C4-2B (cell line): ENCODE measurements at regions not wholly inside any gene's neighbourhood (a gene's known extent, or its start where the extent isn't known, plus 50 kb on each side); places are given as distances from the start of the nearest gene placed in this dataset.

Source experiments
- H3K27ac ChIP-seq: fragments of 450-650 bp; 2 replicates; pipeline ENCODE4 v1.5.1; 2017
- ZFX ChIP-seq: fragments of 450-650 bp; IDR thresholded peaks from 2 replicates; pipeline ENCODE4 v1.6.1; 2017
- TF ChIP-seq, protein P1 (sequence below): fragments of 450-650 bp; conservative IDR thresholded peaks from 2 replicates; pipeline ENCODE4 v1.5.1; 2017; ENCODE audit warnings: mild to moderate bottlenecking

GRCh38 chr1:62962014-62962812 is 178.3 kb downstream of the ATG4C start:
- no peak for TF ChIP-seq ZFX
- TF ChIP-seq, protein P1, sequence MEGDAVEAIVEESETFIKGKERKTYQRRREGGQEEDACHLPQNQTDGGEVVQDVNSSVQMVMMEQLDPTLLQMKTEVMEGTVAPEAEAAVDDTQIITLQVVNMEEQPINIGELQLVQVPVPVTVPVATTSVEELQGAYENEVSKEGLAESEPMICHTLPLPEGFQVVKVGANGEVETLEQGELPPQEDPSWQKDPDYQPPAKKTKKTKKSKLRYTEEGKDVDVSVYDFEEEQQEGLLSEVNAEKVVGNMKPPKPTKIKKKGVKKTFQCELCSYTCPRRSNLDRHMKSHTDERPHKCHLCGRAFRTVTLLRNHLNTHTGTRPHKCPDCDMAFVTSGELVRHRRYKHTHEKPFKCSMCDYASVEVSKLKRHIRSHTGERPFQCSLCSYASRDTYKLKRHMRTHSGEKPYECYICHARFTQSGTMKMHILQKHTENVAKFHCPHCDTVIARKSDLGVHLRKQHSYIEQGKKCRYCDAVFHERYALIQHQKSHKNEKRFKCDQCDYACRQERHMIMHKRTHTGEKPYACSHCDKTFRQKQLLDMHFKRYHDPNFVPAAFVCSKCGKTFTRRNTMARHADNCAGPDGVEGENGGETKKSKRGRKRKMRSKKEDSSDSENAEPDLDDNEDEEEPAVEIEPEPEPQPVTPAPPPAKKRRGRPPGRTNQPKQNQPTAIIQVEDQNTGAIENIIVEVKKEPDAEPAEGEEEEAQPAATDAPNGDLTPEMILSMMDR = no peak
- no peak overlapping the region for H3K27ac ChIP-seq

DNA sequence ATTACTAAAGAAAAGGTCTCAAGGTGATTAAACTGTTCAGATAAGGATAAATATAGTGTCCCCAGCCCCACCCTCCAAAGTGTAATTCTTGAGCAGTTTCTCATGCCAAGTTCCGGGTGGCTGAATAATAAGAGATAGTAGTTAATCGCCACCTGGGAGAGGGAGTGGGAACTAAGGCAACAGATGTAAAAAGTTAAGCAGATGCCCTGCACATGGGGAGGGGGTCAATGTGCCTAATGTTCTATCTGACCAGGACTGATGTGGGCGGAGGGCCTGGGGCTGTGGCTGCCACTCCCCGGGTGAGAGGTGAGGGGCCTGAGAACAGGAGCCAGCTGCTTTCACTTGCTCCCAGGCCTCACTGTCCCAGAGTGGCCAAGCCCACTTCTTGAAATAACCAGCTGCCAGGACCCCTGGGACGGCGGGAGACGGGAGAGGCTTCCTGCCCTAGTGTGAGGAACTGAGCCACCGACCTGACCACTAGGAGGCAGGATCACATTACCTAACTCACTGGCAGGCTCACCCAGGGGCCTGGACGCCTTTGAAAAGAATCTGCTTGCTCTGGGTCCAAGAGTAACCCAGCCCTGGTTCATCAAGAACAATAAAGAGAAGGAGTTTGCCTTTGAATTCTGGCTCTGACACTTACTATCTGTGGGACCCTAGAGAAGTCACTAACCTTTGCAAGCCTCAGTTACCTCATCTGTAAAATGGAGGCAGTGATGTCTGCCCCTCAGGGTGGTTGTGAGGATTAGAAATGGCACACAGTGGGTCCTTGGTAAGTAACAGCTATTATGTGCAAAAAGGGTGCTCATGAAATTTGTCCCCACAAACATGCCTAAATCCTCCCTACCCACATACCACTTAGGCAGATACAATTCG is 179.2 kb downstream of the ATG4C start:
- H3K27ac ChIP-seq = no peak overlapping the region
- no peak for TF ChIP-seq ZFX
- TF ChIP-seq, protein P1 = peak; percentile 85

DNA sequence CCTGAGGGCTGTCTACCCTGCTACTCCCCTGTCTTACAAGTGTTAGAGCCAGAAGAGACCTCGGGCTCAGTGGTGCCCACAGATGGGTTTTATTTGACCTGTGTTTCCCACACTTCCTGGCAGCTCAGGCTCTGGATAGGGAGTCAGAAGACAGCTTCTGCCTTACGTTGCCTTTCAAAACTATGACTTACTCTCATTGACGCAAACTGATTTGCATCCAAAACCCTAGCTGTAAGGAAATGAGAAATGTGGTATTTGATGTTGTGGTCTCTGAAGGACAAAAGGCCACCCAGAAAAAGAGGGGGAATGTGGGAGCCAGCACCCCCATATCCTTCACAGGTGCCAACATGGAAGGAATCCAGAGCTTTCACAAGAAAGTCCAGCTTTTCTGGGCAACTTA is 180.2 kb downstream of the ATG4C start:
- TF ChIP-seq ZFX = no peak
- TF ChIP-seq, protein P1 = no peak
- no peak overlapping the region for H3K27ac ChIP-seq

DNA sequence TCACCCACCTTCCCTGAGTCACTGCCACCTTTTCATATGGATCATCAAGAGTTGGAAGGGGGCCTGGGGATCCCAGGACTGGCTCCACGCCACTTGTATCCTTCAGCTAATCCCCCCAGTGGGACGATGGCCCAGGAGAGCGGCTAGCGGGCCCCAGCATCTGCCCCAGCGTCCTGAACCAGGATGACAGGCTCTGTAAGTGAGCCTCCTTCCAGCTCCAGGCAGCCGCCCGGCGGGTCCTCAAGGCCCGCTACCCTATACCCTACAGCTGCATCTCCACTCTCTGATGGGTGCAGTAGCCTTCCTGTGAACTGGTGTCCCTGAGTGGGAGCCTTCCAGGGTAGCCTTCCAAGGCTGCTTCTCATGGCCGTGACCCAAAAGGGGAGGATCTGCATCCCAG is 183.1 kb downstream of the ATG4C start:
- TF ChIP-seq, protein P1 = no peak
- TF ChIP-seq ZFX = no peak
- H3K27ac ChIP-seq = no peak overlapping the region

GRCh38 chr1:62977366-62977765 is 193.4 kb downstream of the ATG4C start:
- no peak for TF ChIP-seq ZFX
- TF ChIP-seq, protein P1 = no peak
- H3K27ac ChIP-seq = no peak overlapping the region

GRCh38 chr1:62978741-62979140 is 194.8 kb downstream of the ATG4C start:
- H3K27ac ChIP-seq = no peak overlapping the region
- TF ChIP-seq ZFX = no peak

DNA sequence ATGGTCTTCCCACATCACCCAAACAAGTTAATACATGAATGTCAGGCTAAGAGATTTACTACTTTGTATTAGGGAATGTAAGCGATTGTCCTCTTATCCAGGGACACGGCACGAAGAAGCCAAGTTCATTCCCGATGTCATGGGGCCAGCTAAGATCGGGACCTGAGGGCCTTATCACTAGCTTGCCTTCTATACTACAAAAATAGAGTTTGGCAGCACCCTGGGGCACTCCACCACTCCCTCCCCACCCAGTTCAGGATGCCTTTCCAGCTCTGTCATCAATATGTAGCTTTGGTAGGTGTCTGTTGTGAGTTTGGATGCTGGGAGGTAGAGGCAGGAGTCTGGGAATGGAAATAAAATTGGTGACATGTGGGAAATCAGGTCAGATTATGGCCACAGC is 197.5 kb downstream of the ATG4C start:
- no peak for TF ChIP-seq ZFX
- TF ChIP-seq, protein P1 = no peak

More for the DNA sequence above, 197.5 kb downstream of the ATG4C start:
- no peak overlapping the region for H3K27ac ChIP-seq
